GM19025 (cell line): ENCODE measurements at regions not wholly inside any gene's neighbourhood (a gene's known extent, or its start where the extent isn't known, plus 50 kb on each side); places are given as distances from the start of the nearest gene placed in this dataset.
"Not testable (repeated sequence)": the region's sequence is repeated elsewhere in the genome, so short reads cannot be mapped to it uniquely, and the experiment has no call there.

Experiments used
- ATAC-seq: cut with Tn5 transposase; IDR thresholded peaks from one replicate; pipeline ENCODE4 v1.9.1; 2021; ENCODE audit warnings: mild to moderate bottlenecking, low read depth, moderate library complexity; ENCODE audit not compliant: unreplicated experiment

DNA sequence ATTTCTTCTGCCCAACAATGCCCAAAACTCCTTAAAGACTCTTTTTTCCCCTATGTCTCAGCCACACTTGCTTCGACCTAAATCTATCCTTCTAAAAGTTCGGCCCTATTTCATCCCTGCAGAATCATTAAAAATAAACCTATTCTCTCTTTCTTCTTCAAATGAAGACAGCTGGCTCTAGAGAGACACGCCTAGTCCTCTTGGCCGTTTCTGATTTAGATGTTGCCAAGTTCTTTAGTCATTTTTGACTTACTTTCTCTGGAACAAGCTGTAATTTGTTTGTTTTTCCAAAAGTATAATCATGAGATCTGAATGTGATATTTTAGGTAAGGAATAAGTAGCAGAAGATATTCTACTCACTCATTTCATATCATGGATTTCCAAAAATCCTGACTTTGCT lies 211.6 kb downstream of the CENPC start:
- ATAC-seq: no peak

DNA sequence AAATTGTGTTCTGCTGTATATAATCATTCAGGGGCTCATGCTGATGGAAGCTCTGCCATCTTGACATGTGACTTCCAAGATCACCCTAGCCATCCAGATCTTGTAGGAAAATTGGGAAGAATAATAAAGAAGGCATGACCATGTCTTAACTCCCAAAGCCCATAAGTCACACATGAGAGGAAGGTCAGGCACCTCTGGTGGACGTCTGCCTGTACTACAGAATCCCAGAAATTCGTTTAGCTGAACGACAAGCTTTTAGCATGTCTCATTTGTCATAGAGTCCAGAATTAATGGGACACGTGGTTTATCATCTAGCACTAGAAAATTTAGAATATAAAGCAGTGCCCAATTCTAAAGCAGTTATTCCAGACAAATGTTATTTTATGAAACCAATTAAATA lies 212.7 kb downstream of the CENPC start:
- no peak for ATAC-seq

DNA sequence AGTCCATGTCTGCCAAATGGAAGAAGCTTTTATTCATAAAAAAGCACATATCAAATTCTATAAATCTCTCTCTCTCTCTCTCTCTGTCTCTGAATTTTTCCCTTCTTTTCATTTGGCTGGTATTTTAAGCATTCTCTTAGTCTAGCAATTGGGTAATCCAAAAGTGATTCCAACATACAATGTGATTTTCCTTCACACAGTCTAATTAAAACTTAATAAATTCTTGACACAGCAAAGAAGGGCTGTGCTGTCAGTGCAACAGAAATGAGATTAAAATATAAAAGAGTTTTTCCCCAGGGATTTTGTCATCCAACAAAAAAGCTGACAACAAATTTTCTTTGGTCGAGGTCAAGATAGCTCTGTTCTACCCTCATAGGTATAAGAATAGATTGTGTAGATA lies 216.9 kb downstream of the CENPC start:
- no peak for ATAC-seq

DNA sequence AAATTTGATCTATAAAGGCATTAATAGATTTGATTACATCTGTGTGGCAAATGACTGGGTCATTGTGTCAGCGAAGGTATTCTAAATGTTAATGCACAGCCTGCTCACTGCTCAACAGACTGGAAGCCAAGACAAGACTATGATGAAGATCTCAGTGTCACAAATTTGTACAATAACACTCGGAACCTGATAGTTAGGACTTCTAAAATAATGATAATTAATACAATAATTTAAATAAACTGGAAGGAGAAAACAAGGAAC lies 217.4 kb downstream of the CENPC start:
- ATAC-seq: no peak

DNA sequence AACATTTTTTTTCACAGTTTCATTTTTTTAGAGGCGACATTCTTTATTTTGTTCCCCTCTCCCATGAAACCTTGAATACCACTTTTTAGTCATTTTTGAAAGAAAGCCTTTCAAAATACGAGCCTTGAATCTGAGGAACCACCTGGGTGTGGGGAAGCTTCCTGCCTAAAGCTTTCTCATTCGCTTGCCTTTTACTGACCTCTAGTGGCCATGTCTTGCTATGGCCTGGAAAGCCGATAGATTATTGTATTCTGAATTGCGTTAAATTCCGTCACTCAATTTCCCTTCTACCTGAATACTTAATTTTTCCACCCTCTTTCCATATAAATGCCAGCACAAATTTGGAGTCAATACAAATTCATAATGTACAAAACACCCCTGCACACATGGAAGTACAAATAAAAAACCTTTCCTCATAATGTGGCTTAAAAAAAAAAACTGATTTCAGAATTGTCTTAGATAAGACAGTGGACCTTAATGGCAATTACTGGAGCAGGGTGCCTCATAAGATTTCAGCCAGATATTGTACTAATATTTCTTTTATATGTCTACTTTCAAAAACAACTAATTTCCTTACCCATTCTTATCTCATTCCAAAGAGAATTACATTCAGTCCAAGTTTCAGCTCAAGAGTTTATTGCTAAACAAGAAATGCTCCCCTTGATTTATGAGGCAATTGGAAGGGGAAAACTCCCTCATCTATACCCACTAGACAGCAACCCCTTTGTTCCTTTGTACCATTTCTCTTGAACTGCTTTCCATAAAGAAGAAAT lies 217.9 kb downstream of the CENPC start:
- ATAC-seq: peak; percentile 96

DNA sequence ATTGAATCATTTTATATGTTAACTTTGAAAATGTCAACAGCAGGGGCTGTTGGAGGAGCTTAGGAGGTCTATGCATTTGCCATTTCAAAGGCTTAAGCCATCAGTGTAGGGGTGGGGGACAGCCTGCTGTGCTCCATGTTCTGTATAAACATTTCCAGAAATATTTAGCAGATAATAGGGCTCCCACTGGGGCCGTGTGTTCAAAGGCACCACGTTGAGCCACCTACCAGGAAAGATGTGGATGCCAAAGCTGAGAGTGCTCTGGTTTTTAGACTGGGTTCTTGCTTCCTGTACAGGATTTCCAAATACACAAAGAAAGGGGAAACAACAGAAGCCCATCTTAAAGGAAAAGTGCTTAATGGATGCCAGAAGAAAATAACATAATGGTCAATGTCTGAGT lies 219.5 kb downstream of the CENPC start:
- ATAC-seq: no peak

DNA sequence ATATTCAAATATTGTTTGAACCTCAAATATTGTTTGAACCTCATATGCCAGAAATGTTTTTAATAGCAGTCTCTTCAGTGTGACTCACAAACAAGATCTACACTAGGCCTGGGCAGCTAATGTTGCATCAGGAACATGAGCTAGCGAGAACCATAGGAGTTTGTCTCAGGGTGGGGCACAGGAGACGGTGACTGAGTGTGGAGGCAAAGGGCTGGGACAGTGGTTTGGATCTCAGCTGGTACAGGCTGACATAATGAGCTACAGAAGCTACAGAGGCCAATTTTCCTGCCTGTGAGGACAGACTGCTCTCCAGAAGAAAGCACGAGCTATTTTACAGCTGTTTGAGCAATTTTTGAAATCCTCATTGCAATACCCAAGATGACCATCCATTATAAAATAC lies 224.7 kb downstream of the CENPC start:
- no peak for ATAC-seq

DNA sequence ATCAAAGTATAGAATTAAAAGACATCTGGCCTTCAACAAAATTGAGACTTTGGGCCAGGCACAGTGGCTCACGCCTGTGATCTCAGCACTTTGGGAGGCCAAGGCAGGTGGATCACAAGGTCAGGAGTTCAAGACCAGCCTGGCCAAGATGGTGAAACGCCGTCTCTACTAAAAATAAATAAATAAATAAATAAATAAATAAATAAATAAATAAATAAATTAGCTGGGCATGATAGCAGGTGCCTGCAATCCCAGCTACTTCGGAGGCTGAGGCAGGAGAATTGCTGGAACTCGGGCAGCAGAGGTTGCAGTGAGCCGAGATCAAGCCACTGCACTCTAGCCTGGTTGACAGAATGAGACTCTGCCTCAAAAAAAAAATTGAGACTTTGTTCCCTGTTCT lies 225.7 kb downstream of the CENPC start:
- ATAC-seq: not testable (repeated sequence)

DNA sequence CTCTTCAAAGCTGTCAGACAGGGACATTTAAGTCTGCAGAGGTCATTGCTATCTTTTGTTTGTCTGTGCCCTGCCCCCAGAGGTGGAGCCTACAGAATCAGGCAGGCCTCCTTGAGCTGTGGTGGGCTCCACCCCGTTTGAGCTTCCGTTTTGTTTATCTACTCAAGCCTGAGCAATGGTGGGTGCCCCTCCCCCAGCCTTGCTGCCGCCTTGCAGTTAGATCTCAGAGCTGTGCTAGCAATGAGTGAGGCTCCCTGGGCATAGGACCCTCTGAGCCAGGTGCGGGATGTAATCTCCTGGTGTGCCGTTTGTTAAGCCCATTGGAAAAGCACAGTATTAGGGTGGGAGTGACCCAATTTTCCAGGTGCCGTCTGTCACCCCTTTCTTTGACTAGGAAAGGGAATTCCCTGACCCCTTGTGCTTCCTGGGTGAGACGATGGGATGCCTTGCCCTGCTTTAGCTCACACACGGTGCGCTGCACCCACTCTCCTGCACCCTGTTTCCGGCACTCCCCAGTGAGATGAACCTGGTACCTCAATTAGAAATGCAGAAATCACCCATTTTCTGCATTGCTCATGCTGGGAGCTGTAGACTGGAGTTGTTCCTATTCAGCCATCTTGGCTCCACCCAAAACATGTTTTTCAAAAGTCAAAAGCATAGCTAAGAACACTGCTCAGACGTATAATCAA lies 244.7 kb downstream of the CENPC start:
- not testable (repeated sequence) for ATAC-seq

DNA sequence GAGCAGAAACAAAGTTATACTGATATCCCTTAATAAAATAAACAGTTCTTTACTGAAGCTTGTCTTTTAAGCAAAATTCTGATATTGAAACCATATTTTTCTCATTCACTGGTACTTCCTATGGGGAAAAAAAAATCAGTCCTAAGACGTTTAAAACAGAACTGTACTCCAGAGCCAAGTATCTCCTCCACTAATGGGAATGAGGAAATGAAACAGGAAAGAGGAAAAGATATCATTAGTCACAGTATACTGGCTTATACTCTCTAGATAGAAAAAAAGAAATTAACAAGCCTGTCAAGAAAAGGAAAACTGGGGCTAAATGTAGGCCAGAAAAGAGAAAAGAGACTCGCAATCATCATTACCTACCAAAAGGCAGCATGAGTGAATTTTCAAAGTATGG lies 252.7 kb downstream of the CENPC start:
- ATAC-seq: no peak

DNA sequence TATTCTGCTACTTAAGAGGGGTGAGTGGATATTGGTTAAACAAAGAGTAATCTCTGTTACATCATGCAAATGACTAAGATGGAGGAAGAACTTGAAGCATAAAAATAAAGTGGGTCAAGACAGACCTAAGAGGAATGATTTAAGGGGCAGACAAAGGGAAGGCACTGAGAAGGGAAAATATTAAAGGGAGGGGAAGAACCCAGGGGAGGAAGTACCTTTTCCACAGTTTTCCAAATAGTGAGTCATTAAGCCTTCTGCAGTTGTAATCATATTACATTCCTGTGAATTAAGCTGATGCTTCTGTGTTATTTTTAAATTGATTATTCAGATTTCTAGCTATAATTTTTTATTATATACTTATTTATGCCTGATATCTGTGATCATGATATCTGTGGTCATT lies 253.3 kb downstream of the CENPC start:
- ATAC-seq: no peak

DNA sequence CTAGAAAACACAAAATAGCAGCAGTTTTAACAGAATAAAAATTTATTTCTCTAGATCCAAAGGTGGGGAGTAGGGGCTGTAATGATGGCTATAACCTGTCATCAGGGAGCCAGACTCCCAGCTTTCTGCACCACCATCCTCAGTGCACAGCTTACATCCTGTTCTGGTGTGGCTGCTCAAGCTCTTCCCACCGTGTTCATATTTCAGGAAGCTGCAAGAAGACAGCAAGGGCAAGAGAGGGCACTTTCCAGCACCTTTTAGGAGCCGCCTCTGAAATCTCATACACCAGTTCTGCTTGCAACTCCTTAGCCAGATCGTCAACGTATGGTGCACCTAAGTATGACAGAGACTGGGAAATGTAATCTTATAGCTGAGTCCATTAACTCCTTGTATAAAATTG lies 253.7 kb downstream of the CENPC start:
- ATAC-seq: no peak

DNA sequence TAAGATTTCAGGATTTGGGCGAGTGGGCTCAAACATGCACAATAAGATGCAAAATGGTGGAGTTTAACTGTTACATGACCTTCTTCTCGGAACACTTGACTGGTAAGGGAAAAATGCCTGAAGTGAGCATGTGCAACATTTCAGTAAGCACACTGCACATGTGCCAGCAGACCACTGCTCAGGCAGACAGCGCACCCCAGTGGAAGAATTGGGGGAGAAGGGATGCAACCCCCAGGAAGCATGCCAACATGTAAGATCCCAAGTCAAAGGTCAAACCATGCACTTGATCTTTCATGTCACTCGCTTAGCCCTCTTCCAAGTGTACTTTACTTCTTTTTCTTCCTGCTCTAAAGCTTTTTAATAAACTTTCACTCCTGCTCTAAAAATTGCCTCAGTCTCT lies 256.3 kb downstream of the CENPC start:
- ATAC-seq: no peak

DNA sequence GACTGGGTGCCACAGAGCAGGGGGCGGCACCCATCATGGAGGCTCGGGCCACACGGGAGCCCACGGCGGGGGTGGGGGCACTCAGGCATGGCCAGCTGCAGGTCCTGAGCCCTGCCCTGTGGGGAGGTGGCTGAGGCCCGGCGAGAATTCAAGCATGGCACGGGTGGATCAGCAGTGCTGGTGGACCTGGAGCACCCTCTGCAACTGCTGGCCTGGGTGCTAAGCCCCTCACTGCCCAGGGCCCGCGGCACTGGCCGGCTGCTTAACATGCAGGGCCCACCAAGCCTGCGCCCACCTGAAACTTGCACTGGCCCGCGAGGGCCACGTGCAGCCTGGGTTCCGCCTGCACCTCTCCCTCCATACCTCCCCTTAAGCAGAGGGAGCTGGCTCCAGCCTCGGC lies 258.6 kb downstream of the CENPC start:
- ATAC-seq: no peak

DNA sequence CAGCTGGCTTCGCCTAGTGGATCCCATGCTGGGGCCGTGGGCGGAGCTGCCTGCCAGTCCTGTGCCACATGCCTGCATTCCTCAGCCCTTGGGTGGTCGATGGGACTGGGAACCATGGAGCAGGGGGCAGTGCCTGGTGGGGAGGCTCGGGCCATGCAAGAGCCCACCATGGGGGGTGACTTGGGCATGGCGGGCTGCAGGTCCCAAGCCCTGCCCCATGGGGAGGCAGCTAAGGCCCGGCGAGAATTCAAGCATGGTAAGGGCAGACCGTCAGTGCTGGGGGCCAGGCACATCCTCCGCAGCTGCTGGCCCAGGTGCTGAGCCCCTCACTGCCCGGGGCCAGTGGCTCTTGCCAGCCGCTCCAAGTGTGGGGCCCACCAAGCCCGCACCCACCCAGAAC lies 262.6 kb downstream of the CENPC start:
- ATAC-seq: no peak

DNA sequence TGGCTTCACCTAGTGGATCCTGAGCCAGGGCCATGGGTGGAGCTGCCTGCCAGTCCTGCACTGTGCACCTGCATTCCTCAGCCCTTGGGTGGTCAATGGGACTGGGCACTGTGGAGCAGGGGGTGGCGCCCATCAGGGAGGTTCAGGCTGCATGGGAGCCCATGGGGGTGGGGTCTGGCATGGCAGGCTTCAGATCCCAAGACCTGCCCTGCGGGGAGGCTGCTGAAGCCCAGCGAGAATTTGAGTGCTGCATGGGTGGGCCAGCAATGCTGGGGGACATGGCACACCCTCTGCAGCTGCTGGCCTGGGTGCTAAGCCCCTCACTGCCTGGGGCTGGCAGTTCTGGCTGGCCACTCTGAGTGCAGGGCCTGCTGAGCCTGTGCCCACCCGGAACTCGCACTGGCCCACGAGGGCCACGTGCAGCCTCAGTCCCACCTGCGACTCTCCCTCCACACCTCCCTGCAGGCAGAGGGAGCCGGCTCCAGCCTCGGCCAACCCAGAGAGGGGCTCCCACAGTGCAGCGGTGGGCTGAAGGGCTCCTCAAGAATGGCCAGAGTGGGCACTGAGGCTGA lies 270.0 kb downstream of the CENPC start:
- ATAC-seq: no peak

DNA sequence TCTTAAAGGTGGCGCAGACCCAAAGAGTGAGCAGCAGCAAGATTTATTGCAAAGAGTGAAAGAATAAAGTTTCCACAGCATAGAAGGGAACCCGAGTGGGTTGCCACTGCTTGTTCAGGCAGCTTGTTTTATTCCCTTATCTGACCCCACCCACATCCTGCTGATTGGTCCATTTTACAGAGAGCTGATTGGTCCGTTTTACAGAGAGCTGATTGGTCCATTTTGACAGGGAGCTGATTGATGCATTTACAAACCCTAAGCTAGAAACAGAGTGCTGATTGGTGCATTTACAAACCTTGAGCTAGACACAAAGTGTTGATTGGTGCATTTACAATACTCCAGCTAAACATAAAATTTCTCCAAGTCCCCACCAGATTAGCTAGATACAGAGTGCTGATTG lies 270.6 kb downstream of the CENPC start:
- not testable (repeated sequence) for ATAC-seq

DNA sequence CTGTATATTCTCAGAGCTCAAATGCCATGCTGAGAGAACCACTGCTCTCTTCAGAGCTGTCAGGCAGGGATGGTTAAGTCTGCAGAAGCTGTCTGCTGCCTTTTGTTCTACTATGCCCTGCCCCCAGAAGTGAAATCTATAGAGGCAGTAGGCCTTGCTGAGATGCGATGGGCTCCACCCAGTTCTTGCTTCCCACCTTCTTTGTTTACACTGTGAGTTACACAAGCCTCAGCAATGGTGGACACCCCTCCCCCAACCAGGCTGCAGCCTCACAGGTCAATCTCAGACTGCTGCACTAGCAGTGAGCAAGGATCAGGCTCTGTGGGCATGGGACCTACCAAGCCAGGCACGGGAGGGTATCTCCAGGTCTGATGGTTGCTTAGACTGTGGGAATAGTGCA lies 271.6 kb downstream of the CENPC start:
- no peak for ATAC-seq

DNA sequence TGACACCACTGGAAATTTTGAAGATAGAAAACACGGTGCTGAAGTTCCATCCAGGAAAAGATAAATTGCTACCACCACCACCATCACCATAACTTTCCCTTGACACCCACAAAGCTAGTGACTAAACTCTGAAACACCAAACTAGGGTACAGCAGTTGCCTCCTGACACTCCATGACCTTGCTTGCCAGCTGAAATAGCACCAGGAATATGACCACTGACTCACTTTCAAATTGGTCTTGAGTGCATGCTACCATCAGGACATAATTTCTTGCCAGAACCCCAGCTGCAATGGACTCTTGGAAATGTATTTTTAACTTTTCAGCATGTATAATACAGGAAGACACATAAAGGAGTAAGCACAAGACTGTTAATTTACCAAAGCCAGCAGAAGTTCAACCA lies 283.3 kb downstream of the CENPC start:
- ATAC-seq: no peak

DNA sequence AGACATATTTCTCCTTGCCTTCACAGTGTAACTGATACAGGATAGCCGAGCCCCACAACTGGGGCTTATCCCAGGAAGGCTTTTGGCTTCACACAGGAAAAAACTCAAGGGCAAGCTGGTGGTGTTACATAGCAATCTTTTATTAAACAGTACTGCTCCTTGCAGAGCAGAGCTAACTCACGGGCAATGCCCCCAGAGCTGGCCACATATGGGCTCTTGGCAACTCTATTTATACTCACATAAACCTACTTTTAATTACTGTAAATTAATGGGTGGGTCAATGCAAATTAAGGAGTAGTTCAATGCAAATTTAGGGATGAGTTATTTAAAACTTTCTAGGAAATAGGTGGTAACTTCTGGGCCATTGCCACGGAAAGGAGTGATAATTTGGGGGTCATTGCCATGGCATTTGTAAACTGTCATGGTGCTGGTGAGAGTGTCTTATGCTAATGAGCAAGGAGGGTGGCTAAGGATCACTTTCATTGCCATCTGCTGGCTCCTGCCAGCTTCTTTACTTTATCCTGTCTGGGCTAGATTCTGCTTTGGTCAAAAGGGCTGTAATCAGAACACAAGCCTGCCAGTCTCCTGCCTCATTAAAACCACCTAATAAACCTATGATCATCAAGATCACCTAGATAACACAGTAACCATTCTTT lies 288.8 kb downstream of the CENPC start:
- no peak for ATAC-seq

DNA sequence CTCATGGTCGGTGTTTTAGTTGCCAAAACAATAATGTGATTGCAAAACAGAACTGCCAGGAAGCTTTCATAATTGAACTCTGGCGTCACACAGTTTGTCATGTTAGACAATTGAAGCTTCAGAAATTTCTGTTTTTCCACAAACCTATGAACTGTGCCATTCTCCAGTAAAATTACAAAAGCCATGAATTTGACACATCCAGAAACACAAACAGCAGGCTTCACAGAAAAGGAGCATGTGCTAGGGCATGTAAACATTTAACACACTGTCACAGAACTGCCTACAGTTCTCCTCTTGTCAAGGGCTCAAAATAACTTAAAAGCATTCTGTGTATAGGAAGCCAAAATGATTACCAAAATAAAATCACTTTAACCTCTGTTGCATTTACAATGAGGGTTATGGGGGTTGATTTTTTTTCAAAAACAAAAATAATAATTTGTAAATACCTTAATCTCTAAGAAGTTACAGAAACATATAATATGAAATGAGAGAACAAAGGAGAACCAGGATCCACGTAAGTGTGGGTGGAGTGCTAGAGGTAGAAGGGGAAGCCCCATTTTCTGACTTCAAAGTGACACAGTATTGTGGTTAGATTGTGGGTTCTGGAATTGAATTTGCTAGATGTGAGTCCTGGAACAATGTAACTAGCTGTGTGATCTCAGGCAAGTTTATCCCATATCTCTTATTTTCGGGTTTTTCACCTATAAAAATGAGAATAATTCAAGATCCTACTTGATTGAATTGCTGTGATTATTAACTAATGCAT lies 295.0 kb downstream of the CENPC start:
- ATAC-seq: no peak
